Loucy (cell line): ENCODE measurements at regions not wholly inside any gene's neighbourhood (a gene's known extent, or its start where the extent isn't known, plus 50 kb on each side); places are given as distances from the start of the nearest gene placed in this dataset.
"Not testable (repeated sequence)": the region's sequence is repeated elsewhere in the genome, so short reads cannot be mapped to it uniquely, and the experiment has no call there.

ENCODE experiments used
- H2AFZ ChIP-seq: fragments of 200-600 bp; sonication (generic); 2 replicates; pipeline ENCODE4 v1.6.0; 2016; ENCODE audit warnings: antibody characterized with exemption, mild to moderate bottlenecking, low read length, moderate library complexity
- H3F3A ChIP-seq: fragments of 200-600 bp; 2 replicates; pipeline ENCODE4 v1.6.0; 2016; ENCODE audit warnings: antibody characterized with exemption, low read depth, mild to moderate bottlenecking
- H3K27me3 ChIP-seq: fragments of 200-600 bp; sonication (generic); 2 replicates; pipeline ENCODE4 v1.6.1; 2014; ENCODE audit warnings: low read length, mild to moderate bottlenecking; ENCODE audit not compliant: insufficient read depth, poor library complexity, severe bottlenecking
- H3K36me3 ChIP-seq: fragments of 200-600 bp; sonication (generic); 2 replicates; pipeline ENCODE4 v1.6.1; 2016; ENCODE audit warnings: low read length; ENCODE audit not compliant: insufficient read depth
- H3K4me1 ChIP-seq: fragments of 200-600 bp; sonication (generic); 2 replicates; pipeline ENCODE4 v1.5.1; 2014; ENCODE audit warnings: low read length, mild to moderate bottlenecking; ENCODE audit not compliant: insufficient read depth, poor library complexity, severe bottlenecking
- H3K4me2 ChIP-seq: fragments of 200-600 bp; sonication (generic); 2 replicates; pipeline ENCODE4 v1.6.0; 2014; ENCODE audit warnings: antibody characterized with exemption, low read length, low read depth, mild to moderate bottlenecking; ENCODE audit not compliant: poor library complexity, severe bottlenecking
- H3K4me3 ChIP-seq: fragments of 200-600 bp; sonication (generic); 2 replicates; pipeline ENCODE4 v1.5.1; 2014; ENCODE audit warnings: low read length, mild to moderate bottlenecking, mixed read lengths; ENCODE audit not compliant: poor library complexity, severe bottlenecking
- H3K79me2 ChIP-seq: fragments of 200-600 bp; sonication (generic); 2 replicates; pipeline ENCODE4 v1.6.1; 2014; ENCODE audit warnings: low read length; ENCODE audit not compliant: insufficient read depth
- H3K9ac ChIP-seq: fragments of 200-600 bp; sonication (generic); 2 replicates; pipeline ENCODE4 v1.6.0; 2014; ENCODE audit warnings: mild to moderate bottlenecking, low read depth, low read length, moderate library complexity; ENCODE audit not compliant: poor library complexity, severe bottlenecking
- H3K9me2 ChIP-seq: fragments of 200-600 bp; sonication (generic); replicated peaks from 2 replicates; pipeline ENCODE4 v1.6.1; 2016; ENCODE audit warnings: low read depth, low read length, mixed read lengths
- H3K9me3 ChIP-seq: fragments of 200-600 bp; sonication (generic); 2 replicates; pipeline ENCODE4 v1.6.1; 2014; ENCODE audit warnings: mild to moderate bottlenecking, antibody characterized with exemption, low read length, low read depth; ENCODE audit not compliant: insufficient read depth
- H4K20me1 ChIP-seq: fragments of 200-600 bp; sonication (generic); 2 replicates; pipeline ENCODE4 v1.6.0; 2014; ENCODE audit warnings: antibody characterized with exemption, low read length, mild to moderate bottlenecking; ENCODE audit not compliant: insufficient read depth, poor library complexity, severe bottlenecking
- CTCF ChIP-seq: fragments of 200-600 bp; sonication (generic); conservative IDR thresholded peaks from 2 replicates; pipeline ENCODE4 v1.5.1; 2014; ENCODE audit warnings: mild to moderate bottlenecking, antibody characterized with exemption, low read length
- EZH2phosphoT487 ChIP-seq: fragments of 200-600 bp; IDR thresholded peaks from 2 replicates; pipeline ENCODE4 v1.6.1; 2018; ENCODE audit warnings: antibody characterized with exemption, mild to moderate bottlenecking, moderate library complexity, borderline replicate concordance

GRCh38 chr2:185567940-185568339 is 170.7 kb upstream of the FSIP2 start:
- no peak overlapping the region for H3K9ac ChIP-seq
- H3K79me2 ChIP-seq = no peaks in the 10 kb centered on the region
- no peaks in the 10 kb centered on the region for H3K27me3 ChIP-seq
- no peaks in the 10 kb centered on the region for H3F3A ChIP-seq
- H3K4me3 ChIP-seq = no peak overlapping the region
- TF ChIP-seq CTCF (no peak), EZH2phosphoT487 (no peak)
- H3K9me3 ChIP-seq = no peaks in the 10 kb centered on the region
- no peak overlapping the region for H2AFZ ChIP-seq
- no peaks in the 10 kb centered on the region for H3K9me2 ChIP-seq
- H3K36me3 ChIP-seq = no peaks in the 10 kb centered on the region
- H4K20me1 ChIP-seq = no peaks in the 10 kb centered on the region
- no peak overlapping the region for H3K4me2 ChIP-seq
- no peaks in the 10 kb centered on the region for H3K4me1 ChIP-seq

DNA sequence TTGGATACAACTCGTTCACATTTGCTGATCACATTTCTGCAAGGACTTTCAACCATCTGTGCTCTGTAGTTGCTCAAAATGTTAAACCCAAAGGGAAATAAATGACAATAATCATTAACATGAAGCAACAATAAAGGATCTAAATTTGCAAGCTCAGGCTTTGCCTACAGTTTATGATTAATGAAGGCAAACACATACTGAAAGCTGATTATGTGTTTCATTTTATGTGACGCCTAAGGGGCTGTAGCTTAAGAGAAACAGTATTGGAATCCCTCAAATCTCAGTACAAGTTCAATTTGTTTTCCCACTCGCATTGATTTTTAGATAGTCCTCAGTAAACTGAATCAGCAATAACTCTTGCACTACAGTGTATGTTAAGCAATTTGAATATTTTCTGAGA is 160.3 kb upstream of the FSIP2 start:
- TF ChIP-seq CTCF (no peak), EZH2phosphoT487 (no peak)
- no peaks in the 10 kb centered on the region for H4K20me1 ChIP-seq

DNA sequence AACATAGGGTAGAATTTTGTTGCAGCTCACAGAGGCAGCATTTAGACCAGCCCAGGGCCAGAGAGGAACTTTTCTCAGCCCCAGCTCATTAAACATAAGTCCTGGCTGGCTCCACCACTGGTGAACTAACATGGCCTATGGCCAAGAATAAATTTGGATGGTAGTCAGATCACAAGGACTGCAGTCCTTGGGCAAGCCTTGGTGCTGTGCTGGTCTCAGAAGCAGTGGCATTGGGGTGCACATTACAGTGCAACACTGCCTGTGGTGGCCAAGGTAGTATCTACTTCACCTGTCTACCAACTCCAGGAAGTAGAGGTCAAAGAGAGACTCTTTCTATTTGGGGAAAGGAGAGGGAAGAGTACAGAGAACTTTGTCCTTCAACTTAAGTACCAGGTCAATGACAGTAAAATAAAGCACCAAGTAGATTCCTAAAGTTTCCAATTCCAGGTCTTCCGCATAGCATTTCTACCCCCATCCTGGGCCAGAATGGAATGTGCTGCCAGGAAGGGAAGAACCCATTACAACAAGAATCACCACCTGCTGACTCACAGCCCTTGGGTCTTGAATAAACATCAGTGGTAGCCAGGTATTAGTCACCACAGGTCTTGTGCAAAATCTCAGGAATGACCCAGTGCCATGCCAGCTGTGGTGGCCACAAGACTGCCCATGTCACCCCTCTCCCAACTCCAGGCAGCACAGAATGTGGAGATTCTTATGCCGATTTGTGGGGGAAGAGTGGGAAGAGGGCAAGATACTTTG is 155.4 kb upstream of the FSIP2 start:
- Histone ChIP-seq H3K36me3 (no peaks in the 10 kb centered on the region), H3K9ac (no peak overlapping the region), H3F3A (no peaks in the 10 kb centered on the region), H3K4me1 (no peaks in the 10 kb centered on the region), H3K27me3 (no peaks in the 10 kb centered on the region), H3K4me2 (no peak overlapping the region), H3K79me2 (no peaks in the 10 kb centered on the region), H3K4me3 (no peak overlapping the region), H3K9me2 (no peaks in the 10 kb centered on the region), H3K9me3 (no peaks in the 10 kb centered on the region), H2AFZ (no peak overlapping the region), H4K20me1 (no peaks in the 10 kb centered on the region)
- TF ChIP-seq CTCF (no peak), EZH2phosphoT487 (no peak)

More for the DNA sequence above, 160.3 kb upstream of the FSIP2 start:
- Histone ChIP-seq H3K27me3 (no peaks in the 10 kb centered on the region), H3K4me2 (no peak overlapping the region), H3K4me1 (no peaks in the 10 kb centered on the region), H3K9me3 (no peaks in the 10 kb centered on the region), H3K9ac (no peak overlapping the region), H3K79me2 (no peaks in the 10 kb centered on the region), H3F3A (no peaks in the 10 kb centered on the region), H3K9me2 (no peaks in the 10 kb centered on the region), H2AFZ (no peak overlapping the region), H3K4me3 (no peak overlapping the region), H3K36me3 (no peaks in the 10 kb centered on the region)

DNA sequence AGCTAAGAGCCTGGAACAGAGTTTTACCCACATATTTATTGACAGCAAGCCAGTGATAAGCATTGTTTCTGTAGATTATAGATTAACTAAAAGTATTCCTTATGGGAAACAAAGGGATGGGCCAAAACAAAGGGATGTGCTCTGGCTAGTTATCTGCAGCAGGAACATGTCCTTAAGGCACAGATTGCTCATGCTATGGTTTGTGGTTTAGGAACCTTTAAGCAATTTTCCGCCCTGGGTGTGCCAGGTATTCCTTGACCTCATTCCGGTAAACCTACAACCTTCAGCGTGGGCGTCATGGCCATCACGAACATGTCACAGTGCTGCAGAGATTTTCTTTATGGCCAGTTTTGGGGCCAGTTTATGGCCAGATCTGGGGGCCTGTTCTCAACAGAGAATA is 153.4 kb upstream of the FSIP2 start:
- H4K20me1 ChIP-seq, H3K4me2 ChIP-seq, H3K9me2 ChIP-seq, H3K27me3 ChIP-seq, H2AFZ ChIP-seq, H3K9ac ChIP-seq, H3K36me3 ChIP-seq, H3K9me3 ChIP-seq, H3K79me2 ChIP-seq, H3F3A ChIP-seq, H3K4me1 ChIP-seq, H3K4me3 ChIP-seq: not testable (repeated sequence)

- H3K9me3 ChIP-seq, H4K20me1 ChIP-seq, H3K9ac ChIP-seq, H3K36me3 ChIP-seq, H2AFZ ChIP-seq, H3K4me2 ChIP-seq, H3K4me1 ChIP-seq, H3K79me2 ChIP-seq, H3K9me2 ChIP-seq, H3K27me3 ChIP-seq, H3F3A ChIP-seq, H3K4me3 ChIP-seq: not testable (repeated sequence)
Measured at GRCh38 chr2:185591276-185591675, 147.3 kb upstream of the FSIP2 start.
